H1 (cell line): ENCODE measurements at regions not wholly inside any gene's neighbourhood (a gene's known extent, or its start where the extent isn't known, plus 50 kb on each side); places are given as distances from the start of the nearest gene placed in this dataset.

Source experiments
- CHD1 ChIP-seq: IDR thresholded peaks from 2 replicates; pipeline ENCODE4 v1.6.1; 2012; ENCODE audit warnings: low read depth, low read length, improper control_type of control experiment
- EGR1 ChIP-seq: IDR thresholded peaks from 2 replicates; pipeline ENCODE4 v1.6.1; 2011; ENCODE audit warnings: low read depth, low read length, borderline replicate concordance
- HDAC2 ChIP-seq, 2 experiments: fragments of 300-600 bp in 1 of 2; sonication (generic) in 1 of 2; IDR thresholded peaks; 2 replicates each; pipeline ENCODE4 v1.6.1; 2011 to 2012; ENCODE audit warnings: low read depth in 2 of 2, low read length in 2 of 2, mild to moderate bottlenecking in 2 of 2, moderate library complexity in 2 of 2, borderline replicate concordance in 1 of 2, inconsistent platforms in 1 of 2
- JUN ChIP-seq: IDR thresholded peaks from 2 replicates; pipeline ENCODE4 v1.6.1; 2011; ENCODE audit warnings: low read depth, mild to moderate bottlenecking, improper control_type of control experiment, low read length
- KDM5A ChIP-seq: fragments of 200-600 bp; IDR thresholded peaks from 2 replicates; pipeline ENCODE4 v1.7.1; 2012; ENCODE audit warnings: mild to moderate bottlenecking, low read length, inconsistent platforms, mixed read lengths
- SAP30 ChIP-seq: fragments of 300-600 bp; sonication (generic); IDR thresholded peaks from 2 replicates; pipeline ENCODE4 v1.7.1; 2012; ENCODE audit warnings: low read length, moderate library complexity, mild to moderate bottlenecking, inconsistent platforms; ENCODE audit not compliant: insufficient read depth, insufficient replicate concordance
- SP2 ChIP-seq: IDR thresholded peaks from 2 replicates; pipeline ENCODE4 v1.6.1; 2012; ENCODE audit warnings: mild to moderate bottlenecking, low read length, inconsistent platforms
- TF ChIP-seq, protein P1 (sequence below): fragments of 300-600 bp; sonication (generic); IDR thresholded peaks from 2 replicates; pipeline ENCODE4 v1.7.1; 2012; ENCODE audit warnings: low read length, moderate library complexity, mild to moderate bottlenecking, inconsistent platforms; ENCODE audit not compliant: insufficient replicate concordance
- TF ChIP-seq, protein P2 (sequence below): IDR thresholded peaks from 2 replicates; pipeline ENCODE4 v1.6.1; 2012; ENCODE audit warnings: inconsistent platforms

DNA sequence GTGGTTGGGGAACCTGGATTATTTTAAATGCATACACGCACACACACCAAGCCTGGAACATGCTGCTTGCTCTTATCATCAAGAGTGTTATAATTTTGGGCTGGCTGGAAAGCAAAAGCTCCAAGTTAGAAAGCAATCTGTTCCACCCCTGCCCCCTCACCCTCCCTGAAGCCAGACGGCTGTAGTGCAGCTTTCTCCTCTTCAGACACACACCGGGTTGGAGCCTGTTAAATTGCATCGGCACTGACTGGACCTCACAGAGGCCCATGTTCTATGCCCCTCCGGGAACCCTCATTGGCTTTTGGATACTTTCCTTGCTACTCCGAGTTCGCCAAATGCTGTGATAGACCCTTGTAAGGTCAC is 90.6 kb upstream of the KCNJ15 start (continued):
- TF ChIP-seq, protein P1, sequence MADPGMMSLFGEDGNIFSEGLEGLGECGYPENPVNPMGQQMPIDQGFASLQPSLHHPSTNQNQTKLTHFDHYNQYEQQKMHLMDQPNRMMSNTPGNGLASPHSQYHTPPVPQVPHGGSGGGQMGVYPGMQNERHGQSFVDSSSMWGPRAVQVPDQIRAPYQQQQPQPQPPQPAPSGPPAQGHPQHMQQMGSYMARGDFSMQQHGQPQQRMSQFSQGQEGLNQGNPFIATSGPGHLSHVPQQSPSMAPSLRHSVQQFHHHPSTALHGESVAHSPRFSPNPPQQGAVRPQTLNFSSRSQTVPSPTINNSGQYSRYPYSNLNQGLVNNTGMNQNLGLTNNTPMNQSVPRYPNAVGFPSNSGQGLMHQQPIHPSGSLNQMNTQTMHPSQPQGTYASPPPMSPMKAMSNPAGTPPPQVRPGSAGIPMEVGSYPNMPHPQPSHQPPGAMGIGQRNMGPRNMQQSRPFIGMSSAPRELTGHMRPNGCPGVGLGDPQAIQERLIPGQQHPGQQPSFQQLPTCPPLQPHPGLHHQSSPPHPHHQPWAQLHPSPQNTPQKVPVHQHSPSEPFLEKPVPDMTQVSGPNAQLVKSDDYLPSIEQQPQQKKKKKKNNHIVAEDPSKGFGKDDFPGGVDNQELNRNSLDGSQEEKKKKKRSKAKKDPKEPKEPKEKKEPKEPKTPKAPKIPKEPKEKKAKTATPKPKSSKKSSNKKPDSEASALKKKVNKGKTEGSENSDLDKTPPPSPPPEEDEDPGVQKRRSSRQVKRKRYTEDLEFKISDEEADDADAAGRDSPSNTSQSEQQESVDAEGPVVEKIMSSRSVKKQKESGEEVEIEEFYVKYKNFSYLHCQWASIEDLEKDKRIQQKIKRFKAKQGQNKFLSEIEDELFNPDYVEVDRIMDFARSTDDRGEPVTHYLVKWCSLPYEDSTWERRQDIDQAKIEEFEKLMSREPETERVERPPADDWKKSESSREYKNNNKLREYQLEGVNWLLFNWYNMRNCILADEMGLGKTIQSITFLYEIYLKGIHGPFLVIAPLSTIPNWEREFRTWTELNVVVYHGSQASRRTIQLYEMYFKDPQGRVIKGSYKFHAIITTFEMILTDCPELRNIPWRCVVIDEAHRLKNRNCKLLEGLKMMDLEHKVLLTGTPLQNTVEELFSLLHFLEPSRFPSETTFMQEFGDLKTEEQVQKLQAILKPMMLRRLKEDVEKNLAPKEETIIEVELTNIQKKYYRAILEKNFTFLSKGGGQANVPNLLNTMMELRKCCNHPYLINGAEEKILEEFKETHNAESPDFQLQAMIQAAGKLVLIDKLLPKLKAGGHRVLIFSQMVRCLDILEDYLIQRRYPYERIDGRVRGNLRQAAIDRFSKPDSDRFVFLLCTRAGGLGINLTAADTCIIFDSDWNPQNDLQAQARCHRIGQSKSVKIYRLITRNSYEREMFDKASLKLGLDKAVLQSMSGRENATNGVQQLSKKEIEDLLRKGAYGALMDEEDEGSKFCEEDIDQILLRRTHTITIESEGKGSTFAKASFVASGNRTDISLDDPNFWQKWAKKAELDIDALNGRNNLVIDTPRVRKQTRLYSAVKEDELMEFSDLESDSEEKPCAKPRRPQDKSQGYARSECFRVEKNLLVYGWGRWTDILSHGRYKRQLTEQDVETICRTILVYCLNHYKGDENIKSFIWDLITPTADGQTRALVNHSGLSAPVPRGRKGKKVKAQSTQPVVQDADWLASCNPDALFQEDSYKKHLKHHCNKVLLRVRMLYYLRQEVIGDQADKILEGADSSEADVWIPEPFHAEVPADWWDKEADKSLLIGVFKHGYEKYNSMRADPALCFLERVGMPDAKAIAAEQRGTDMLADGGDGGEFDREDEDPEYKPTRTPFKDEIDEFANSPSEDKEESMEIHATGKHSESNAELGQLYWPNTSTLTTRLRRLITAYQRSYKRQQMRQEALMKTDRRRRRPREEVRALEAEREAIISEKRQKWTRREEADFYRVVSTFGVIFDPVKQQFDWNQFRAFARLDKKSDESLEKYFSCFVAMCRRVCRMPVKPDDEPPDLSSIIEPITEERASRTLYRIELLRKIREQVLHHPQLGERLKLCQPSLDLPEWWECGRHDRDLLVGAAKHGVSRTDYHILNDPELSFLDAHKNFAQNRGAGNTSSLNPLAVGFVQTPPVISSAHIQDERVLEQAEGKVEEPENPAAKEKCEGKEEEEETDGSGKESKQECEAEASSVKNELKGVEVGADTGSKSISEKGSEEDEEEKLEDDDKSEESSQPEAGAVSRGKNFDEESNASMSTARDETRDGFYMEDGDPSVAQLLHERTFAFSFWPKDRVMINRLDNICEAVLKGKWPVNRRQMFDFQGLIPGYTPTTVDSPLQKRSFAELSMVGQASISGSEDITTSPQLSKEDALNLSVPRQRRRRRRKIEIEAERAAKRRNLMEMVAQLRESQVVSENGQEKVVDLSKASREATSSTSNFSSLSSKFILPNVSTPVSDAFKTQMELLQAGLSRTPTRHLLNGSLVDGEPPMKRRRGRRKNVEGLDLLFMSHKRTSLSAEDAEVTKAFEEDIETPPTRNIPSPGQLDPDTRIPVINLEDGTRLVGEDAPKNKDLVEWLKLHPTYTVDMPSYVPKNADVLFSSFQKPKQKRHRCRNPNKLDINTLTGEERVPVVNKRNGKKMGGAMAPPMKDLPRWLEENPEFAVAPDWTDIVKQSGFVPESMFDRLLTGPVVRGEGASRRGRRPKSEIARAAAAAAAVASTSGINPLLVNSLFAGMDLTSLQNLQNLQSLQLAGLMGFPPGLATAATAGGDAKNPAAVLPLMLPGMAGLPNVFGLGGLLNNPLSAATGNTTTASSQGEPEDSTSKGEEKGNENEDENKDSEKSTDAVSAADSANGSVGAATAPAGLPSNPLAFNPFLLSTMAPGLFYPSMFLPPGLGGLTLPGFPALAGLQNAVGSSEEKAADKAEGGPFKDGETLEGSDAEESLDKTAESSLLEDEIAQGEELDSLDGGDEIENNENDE = no peak
- TF ChIP-seq, protein P2, sequence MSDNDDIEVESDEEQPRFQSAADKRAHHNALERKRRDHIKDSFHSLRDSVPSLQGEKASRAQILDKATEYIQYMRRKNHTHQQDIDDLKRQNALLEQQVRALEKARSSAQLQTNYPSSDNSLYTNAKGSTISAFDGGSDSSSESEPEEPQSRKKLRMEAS = no peak
- TF ChIP-seq EGR1 = no peak
- TF ChIP-seq KDM5A = no peak
- no peak for TF ChIP-seq CHD1
- TF ChIP-seq HDAC2 (IDR thresholded peaks at IDR 0.05; ENCODE audit: borderline replicate concordance in 1 of 2, low read depth in 2 of 2, low read length in 2 of 2) = no peak
- TF ChIP-seq SP2 = no peak
- no peak for TF ChIP-seq JUN
- TF ChIP-seq SAP30 = no peak
